Right lobe of liver (tissue), 6 donors: ENCODE measurements at regions not wholly inside any gene's neighbourhood (a gene's known extent, or its start where the extent isn't known, plus 50 kb on each side); places are given as distances from the start of the nearest gene placed in this dataset.
"Not testable (repeated sequence)": the region's sequence is repeated elsewhere in the genome, so short reads cannot be mapped to it uniquely, and the experiment has no call there.

ENCODE experiments used
- ATAC-seq, 4 donors: fragments of 200-7000 bp; cut with Tn5 transposase; one replicate each; pipeline ENCODE4 v1.9.1; 2020; ENCODE audit warnings: mild to moderate bottlenecking in 4 of 4, moderate library complexity in 4 of 4
- DNase-seq, 3 donors: peaks; one replicate each; pipeline ENCODE4 v3.0.0-alpha.2; 2020
- H3K27ac ChIP-seq, 3 donors: fragments of 200-600 bp; one replicate each; pipeline ENCODE4 v1.8.0; 2022
- H3K27me3 ChIP-seq, 2 donors: fragments of 200-600 bp; one replicate each; pipeline ENCODE4 v1.8.0; 2022
- H3K36me3 ChIP-seq, 4 donors: fragments of 200-600 bp; sonication (generic) in 1 of 4; one replicate each; pipeline versions ENCODE4 v1.5.1 to v1.8.0; 2017 to 2022; ENCODE audit warnings: control low read depth in 1 of 4
- H3K4me1 ChIP-seq, 4 donors: fragments of 200-600 bp; sonication (generic) in 1 of 4; one replicate each; pipeline versions ENCODE4 v1.5.1 to v1.8.0; 2017 to 2022; ENCODE audit warnings: control low read depth in 1 of 4
- H3K4me3 ChIP-seq, 3 donors: fragments of 200-600 bp; one replicate each; pipeline ENCODE4 v1.8.0; 2022
- H3K9me3 ChIP-seq, 4 donors: fragments of 200-600 bp; sonication (generic) in 1 of 4; one replicate each; pipeline versions ENCODE4 v1.5.1 to v1.8.0; 2017 to 2022; ENCODE audit warnings: control low read depth in 1 of 4
- CTCF ChIP-seq, 4 donors: fragments of 200-600 bp in 3 of 4; fragments of 450-650 bp in 1 of 4; IDR thresholded peaks; one replicate each; pipeline versions ENCODE4 v1.5.1 to v1.8.0; 2016 to 2022; ENCODE audit warnings: antibody characterized with exemption in 4 of 4, mild to moderate bottlenecking in 2 of 4
- POLR2A ChIP-seq: fragments of 450-650 bp; IDR thresholded peaks from one replicate; pipeline ENCODE4 v1.6.1; 2017; ENCODE audit warnings: antibody characterized with exemption, mild to moderate bottlenecking
- WGBS: methylation state at CpG from one replicate; pipeline ENCODE4 v1.1.6; 2018; ENCODE audit warnings: low coverage, low lambda C conversion rate; ENCODE audit not compliant: insufficient coverage; ENCODE audit errors: missing lambda C conversion rate; 5-methylcytosine and 5-hydroxymethylcytosine counted together
- intact Hi-C, 2 donors: fragments of 100-400 bp; cut with DNase I; formaldehyde crosslinking; loops; one replicate each; pipeline versions ENCODE4 v1.11.2 to v1.14.1; 2022
- donor health status: DM: no; HTN: yes; CAD: no.
- donor health status: DM: no; HTN: no; CAD: no.
- donor health status: DM: no; HTN: no; CAD: no.
- donor health status: DM: no; HTN: yes; CAD: no.
- donor health status: DM: no; HTN: yes; CAD: no.

GRCh38 chrX:81957318-81957717, 755.4 kb downstream of the SH3BGRL start:
- no peak for ATAC-seq
- WGBS, result 57% methylated on average over 12 of the region's 15 CpGs
- intact Hi-C loops, result no loop called here
- no peaks in the 10 kb centered on the region for H3K9me3 ChIP-seq
- H3K4me1 ChIP-seq, result no peaks in the 10 kb centered on the region
- DNase-seq, result no peak
- TF ChIP-seq POLR2A (no peak), CTCF (IDR thresholded peaks at IDR 0.05) (no peak)
- H3K36me3 ChIP-seq, result no peaks in the 10 kb centered on the region
- H3K27ac ChIP-seq, result no peak overlapping the region
- no peaks in the 10 kb centered on the region for H3K27me3 ChIP-seq
- H3K4me3 ChIP-seq, result no peak overlapping the region

GRCh38 chrX:81957900-81958545, 756.1 kb downstream of the SH3BGRL start:
- DNase-seq, result no peak
- no peak for TF ChIP-seq POLR2A
- peak; percentile 58 to 70 (median 66) for TF ChIP-seq CTCF (IDR thresholded peaks at IDR 0.05)

GRCh38 chrX:81959964-81960363, 758.1 kb downstream of the SH3BGRL start:
- Histone ChIP-seq H3K27ac (no peak overlapping the region), H3K9me3 (no peaks in the 10 kb centered on the region), H3K36me3 (no peaks in the 10 kb centered on the region), H3K4me3 (no peak overlapping the region), H3K4me1 (no peaks in the 10 kb centered on the region), H3K27me3 (no peaks in the 10 kb centered on the region)
- WGBS, result 26% methylated on average over 1 of the region's 1 CpG
- ATAC-seq (no peak), DNase-seq (no peak)
- intact Hi-C loops, result no loop called here
- TF ChIP-seq CTCF (IDR thresholded peaks at IDR 0.05) (no peak), POLR2A (no peak)

More at GRCh38 chrX:81957900-81958545, 756.1 kb downstream of the SH3BGRL start:
- peak; percentile 95 to 98 (median 96) for ATAC-seq
- intact Hi-C loops, result no loop called here
- Histone ChIP-seq H3K9me3 (no peaks in the 10 kb centered on the region), H3K27me3 (no peaks in the 10 kb centered on the region), H3K4me3 (no peak overlapping the region), H3K4me1 (no peaks in the 10 kb centered on the region), H3K36me3 (no peaks in the 10 kb centered on the region), H3K27ac (no peak overlapping the region)
- 8% methylated on average over 1 of the region's 1 CpG for WGBS

DNA sequence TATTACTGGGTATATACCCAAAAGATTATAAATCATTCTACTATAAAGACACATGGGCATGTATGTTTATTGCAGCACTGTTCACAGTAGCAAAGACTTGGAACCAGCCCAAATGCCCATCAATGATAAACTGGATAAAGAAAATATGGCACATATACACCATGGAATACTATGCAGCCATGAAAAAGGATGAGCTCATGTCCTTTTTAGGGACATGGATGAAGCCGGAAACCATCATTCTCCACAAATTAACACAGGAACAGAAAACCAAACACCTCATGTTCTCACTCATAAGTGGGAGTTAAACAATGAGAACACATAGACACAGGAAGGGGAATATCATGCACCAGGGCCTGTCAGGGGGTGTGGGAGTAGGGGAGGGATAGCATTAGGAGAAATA, 772.5 kb downstream of the SH3BGRL start:
- DNase-seq, H3K9me3 ChIP-seq, ATAC-seq, H3K4me3 ChIP-seq, H3K27ac ChIP-seq, H3K27me3 ChIP-seq, intact Hi-C loops, H3K36me3 ChIP-seq, H3K4me1 ChIP-seq: not testable (repeated sequence)
- 38% methylated on average over 1 of the region's 1 CpG for WGBS

- no peak for ATAC-seq
- WGBS, result 41% methylated on average over 5 of the region's 5 CpGs
- H3K27ac ChIP-seq, result no peak overlapping the region
- no peak for DNase-seq
- intact Hi-C loops, result no loop called here
- no peaks in the 10 kb centered on the region for H3K9me3 ChIP-seq
- TF ChIP-seq CTCF (IDR thresholded peaks at IDR 0.05), result no peak
- no peak for TF ChIP-seq POLR2A
- H3K4me3 ChIP-seq, result no peak overlapping the region
- no peaks in the 10 kb centered on the region for H3K27me3 ChIP-seq
- H3K36me3 ChIP-seq, result no peaks in the 10 kb centered on the region
- no peaks in the 10 kb centered on the region for H3K4me1 ChIP-seq
These were observed 778.1 kb downstream of the SH3BGRL start for GRCh38 chrX:81979806-81980515.

DNA sequence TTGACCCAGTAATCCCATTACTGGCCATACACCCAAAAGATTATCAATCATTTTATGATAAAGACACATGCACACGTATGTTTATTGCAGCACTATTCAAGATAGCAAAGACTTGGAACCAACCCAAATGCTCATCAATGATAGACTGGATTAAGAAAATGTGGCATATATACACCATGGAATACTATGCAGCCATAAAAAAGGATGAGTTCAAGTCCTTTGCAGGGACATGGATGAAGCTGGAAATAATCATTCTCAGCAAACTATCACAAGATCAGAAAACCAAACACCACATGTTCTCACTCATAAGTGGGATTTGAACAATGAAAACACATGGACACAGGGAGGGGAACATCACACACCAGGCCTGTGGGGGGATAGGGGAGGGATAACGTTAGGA, 785.3 kb downstream of the SH3BGRL start:
- H3K9me3 ChIP-seq, H3K27ac ChIP-seq, H3K36me3 ChIP-seq, intact Hi-C loops, H3K4me1 ChIP-seq, DNase-seq, H3K27me3 ChIP-seq, ATAC-seq, H3K4me3 ChIP-seq: not testable (repeated sequence)
- 39% methylated on average over 2 of the region's 2 CpGs for WGBS
